Panc1 (cell line): ENCODE measurements at regions not wholly inside any gene's neighbourhood (a gene's known extent, or its start where the extent isn't known, plus 50 kb on each side); places are given as distances from the start of the nearest gene placed in this dataset.

Experiments
- ATAC-seq: fragments of 200-7000 bp; cut with Tn5 transposase; 2 replicates; pipeline ENCODE4 v1.9.1; 2020; ENCODE audit warnings: mild to moderate bottlenecking, moderate library complexity
- BruUV-seq: library from RNA; stranded (reverse); fragments of 400-500 nt; replicated peaks from 2 replicates; lab custom pipeline; 2021; lab: Mats Ljungman, UMichigan
- CTCF ChIA-PET: fragments of 300-600 bp; sonication (Branson Sonifier 250); formaldehyde crosslinking; loops from one replicate; lab custom pipeline; 2022; ENCODE audit warnings: antibody characterized with exemption; lab: Charles Lee
- POLR2A ChIA-PET: fragments of 300-600 bp; sonication (Branson Sonifier 250); formaldehyde crosslinking; loops from one replicate; lab custom pipeline; 2022; ENCODE audit warnings: antibody characterized with exemption; lab: Charles Lee
- DNase-seq: peaks from one replicate; pipeline ENCODE4 v3.0.0-alpha.2; 2010; ENCODE audit warnings: low read depth, low spot score
- H3K27ac ChIP-seq: 2 replicates; pipeline ENCODE4 v1.5.1; 2011; ENCODE audit warnings: mild to moderate bottlenecking, low read length, inconsistent platforms
- H3K27me3 ChIP-seq: fragments of 200-500 bp; sonication (Bioruptor generic); 2 replicates; pipeline ENCODE4 v1.6.0; 2014; ENCODE audit warnings: low read length, inconsistent platforms; ENCODE audit not compliant: control insufficient read depth, insufficient read depth
- H3K36me3 ChIP-seq: fragments of 200-500 bp; sonication (Bioruptor generic); 2 replicates; pipeline ENCODE4 v1.5.1; 2014; ENCODE audit warnings: inconsistent platforms, mild to moderate bottlenecking, low read length, moderate library complexity; ENCODE audit not compliant: control insufficient read depth, insufficient read depth
- H3K4me1 ChIP-seq: 2 replicates; pipeline ENCODE4 v1.5.1; 2011; ENCODE audit warnings: inconsistent platforms, mild to moderate bottlenecking, low read length, moderate library complexity; ENCODE audit not compliant: control insufficient read depth, insufficient read depth
- H3K4me3 ChIP-seq, 2 experiments: 2 replicates each; pipeline ENCODE4 v1.5.1; 2011 to 2012; ENCODE audit warnings: low read depth in 2 of 2, low read length in 2 of 2, mild to moderate bottlenecking in 2 of 2, inconsistent platforms in 1 of 2, moderate library complexity in 1 of 2
- H3K9me3 ChIP-seq: fragments of 200-500 bp; sonication (Bioruptor generic); 2 replicates; pipeline ENCODE4 v1.5.1; 2014; ENCODE audit warnings: low read depth, mild to moderate bottlenecking, inconsistent platforms, low read length, moderate library complexity; ENCODE audit not compliant: control insufficient read depth, insufficient read depth
- CTCF ChIP-seq: fragments of 450-650 bp; IDR thresholded peaks from 2 replicates; pipeline ENCODE4 v1.5.1; 2017; ENCODE audit warnings: mild to moderate bottlenecking
- POLR2AphosphoS5 ChIP-seq: IDR thresholded peaks from 2 replicates; pipeline ENCODE4 v1.6.1; 2012; ENCODE audit warnings: mild to moderate bottlenecking, low read depth, low read length, moderate library complexity
- REST ChIP-seq, 2 experiments: IDR thresholded peaks; 2 replicates each; pipeline ENCODE4 v1.6.1; 2011 to 2012; ENCODE audit warnings: low read depth in 2 of 2, control low read depth in 1 of 2, low read length in 1 of 2, mild to moderate bottlenecking in 1 of 2, moderate library complexity in 1 of 2; ENCODE audit not compliant: insufficient read depth in 1 of 2
- SIN3A ChIP-seq: IDR thresholded peaks from 2 replicates; pipeline ENCODE4 v1.6.1; 2012; ENCODE audit warnings: low read depth, mild to moderate bottlenecking, low read length, moderate library complexity, borderline replicate concordance; ENCODE audit not compliant: insufficient read depth
- TCF7L2 ChIP-seq: IDR thresholded peaks from 2 replicates; pipeline ENCODE4 v1.6.1; 2011; ENCODE audit warnings: mild to moderate bottlenecking, low read depth, low read length, inconsistent platforms
- in situ Hi-C: cut with HindIII; loops from 2 replicates; pipeline ENCODE4 v1.10.0; 2016; ENCODE audit warnings: low sequenced_read_pairs, low pct_unique_long_range_greater_than_20kb
- intact Hi-C: fragments of 100-400 bp; cut with micrococcal nuclease; formaldehyde crosslinking; loops from one replicate; pipeline ENCODE4 v1.10.0; 2022; ENCODE audit not compliant: unreplicated experiment

DNA sequence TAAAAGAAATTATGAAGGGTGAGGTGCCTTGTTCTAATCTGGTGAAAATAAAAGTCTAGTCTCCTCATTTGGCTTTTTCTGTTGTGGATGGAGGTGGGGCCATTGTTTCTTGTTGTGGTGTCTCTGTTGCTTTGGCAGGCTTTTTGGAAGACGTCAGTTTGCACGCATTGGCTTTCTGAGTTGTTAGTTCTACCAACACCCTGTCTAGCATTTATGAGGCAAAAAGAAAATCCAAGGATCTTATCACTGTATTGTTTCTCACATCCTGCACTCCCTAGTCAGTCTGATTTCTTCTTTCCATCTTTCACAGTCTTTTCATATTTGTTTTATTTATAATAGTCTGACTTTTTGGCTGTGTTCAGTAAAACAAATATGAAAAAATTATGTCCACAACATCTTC, 898.3 kb downstream of the REEP3 start:
- POLR2A ChIA-PET = no interaction called here
- TF ChIP-seq CTCF (no peak), POLR2AphosphoS5 (no peak), TCF7L2 (no peak), SIN3A (no peak), REST (IDR thresholded peaks at IDR 0.05; ENCODE audit: insufficient read depth in 1 of 2, low read depth in 2 of 2, low read length in 1 of 2) (no peak)
- Histone ChIP-seq H3K27ac (no peak overlapping the region), H3K36me3 (no peaks in the 10 kb centered on the region), H3K4me3 (no peak overlapping the region), H3K4me1 (no peaks in the 10 kb centered on the region), H3K9me3 (no peaks in the 10 kb centered on the region), H3K27me3 (no peaks in the 10 kb centered on the region)
- in situ Hi-C loops = no loop called here
- no peak for ATAC-seq
- intact Hi-C loops = no loop called here
- DNase-seq = no peak
- BruUV-seq = no TSS peak
- CTCF ChIA-PET = no interaction called here

GRCh38 chr10:64426745-64427144, 905.5 kb downstream of the REEP3 start:
- no peaks in the 10 kb centered on the region for H3K9me3 ChIP-seq
- no peak for ATAC-seq
- no peaks in the 10 kb centered on the region for H3K27me3 ChIP-seq
- intact Hi-C loops (no loop called here), in situ Hi-C loops (no loop called here)
- TF ChIP-seq SIN3A (no peak), POLR2AphosphoS5 (no peak), TCF7L2 (no peak), REST (IDR thresholded peaks at IDR 0.05; ENCODE audit: insufficient read depth in 1 of 2, low read depth in 2 of 2, low read length in 1 of 2) (no peak), CTCF (no peak)
- no peak overlapping the region for H3K27ac ChIP-seq
- no TSS peak for BruUV-seq
- H3K36me3 ChIP-seq = no peaks in the 10 kb centered on the region
- H3K4me1 ChIP-seq = no peaks in the 10 kb centered on the region
- no peak for DNase-seq
- POLR2A ChIA-PET = no interaction called here
- CTCF ChIA-PET = no interaction called here
- no peak overlapping the region for H3K4me3 ChIP-seq
